ENCODE measurements at regions not wholly inside any gene's neighbourhood (a gene's known extent, or its start where the extent isn't known, plus 50 kb on each side); places are given as distances from the start of the nearest gene placed in this dataset.

- DNase-seq (ENCODE audit: low read depth in 1 of 2, low spot score in 1 of 2): no peak
- in situ Hi-C loops (cut with HindIII; ENCODE audit: low pct_unique_long_range_greater_than_20kb, low sequenced_read_pairs): no loop called here
- no peak for TF ChIP-seq JUND (IDR thresholded peaks at IDR 0.05; ENCODE audit: low read depth)
These were observed 84.5 kb upstream of the RGS4 start for GRCh38 chr1:162984699-162985098.

DNA sequence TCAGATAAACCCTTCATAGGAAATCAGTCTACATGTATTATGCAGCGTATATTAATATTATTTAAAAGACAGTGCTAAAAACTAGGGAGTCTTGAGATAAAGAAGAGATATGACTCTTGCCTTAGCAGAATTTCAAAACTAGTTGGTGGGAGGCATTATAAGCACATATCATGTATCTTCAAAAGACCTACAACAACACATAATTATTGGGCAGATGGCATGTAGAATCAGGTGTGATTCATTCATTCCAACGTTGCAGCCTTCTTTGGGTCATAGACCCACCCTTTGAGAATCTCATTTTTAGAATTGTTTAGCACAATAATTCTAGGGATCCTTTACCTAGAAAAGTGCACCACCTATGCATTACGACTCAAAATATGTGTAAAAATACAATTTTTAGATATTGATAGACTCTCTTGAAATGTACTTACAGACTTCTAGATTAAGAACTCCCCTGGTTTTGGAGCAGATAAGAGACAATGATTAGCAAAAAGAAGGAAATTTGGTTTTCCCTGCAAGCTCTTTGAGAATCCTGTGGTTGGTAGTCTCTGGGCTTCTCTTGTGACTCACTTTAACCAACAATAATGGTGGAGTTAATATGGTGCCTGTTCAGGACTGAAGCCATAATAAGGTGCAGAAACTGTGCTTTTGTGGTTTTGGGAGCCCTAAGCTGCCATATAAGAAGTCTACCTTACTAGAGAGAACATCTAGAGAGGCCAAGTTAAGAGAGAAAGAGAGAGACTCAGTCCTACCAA lies 85.3 kb upstream of the RGS4 start:
- in situ Hi-C loops (cut with HindIII; ENCODE audit: low pct_unique_long_range_greater_than_20kb, low sequenced_read_pairs): no loop called here
- DNase-seq (ENCODE audit: low read depth in 1 of 2, low spot score in 1 of 2): no peak
- no peak for TF ChIP-seq JUND (IDR thresholded peaks at IDR 0.05; ENCODE audit: low read depth)

GRCh38 chr1:162982364-162982763 lies 86.8 kb upstream of the RGS4 start:
- TF ChIP-seq JUND (IDR thresholded peaks at IDR 0.05; ENCODE audit: low read depth): no peak

GRCh38 chr1:162977944-162978568 lies 91.1 kb upstream of the RGS4 start:
- TF ChIP-seq JUND (IDR thresholded peaks at IDR 0.05; ENCODE audit: low read depth): no peak
- in situ Hi-C loops (cut with HindIII; ENCODE audit: low pct_unique_long_range_greater_than_20kb, low sequenced_read_pairs): no loop called here
- no peak for DNase-seq (ENCODE audit: low read depth in 1 of 2, low spot score in 1 of 2)

More at GRCh38 chr1:162982364-162982763, 86.8 kb upstream of the RGS4 start:
- in situ Hi-C loops (cut with HindIII; ENCODE audit: low pct_unique_long_range_greater_than_20kb, low sequenced_read_pairs): no loop called here
- no peak for DNase-seq (ENCODE audit: low read depth in 1 of 2, low spot score in 1 of 2)

DNA sequence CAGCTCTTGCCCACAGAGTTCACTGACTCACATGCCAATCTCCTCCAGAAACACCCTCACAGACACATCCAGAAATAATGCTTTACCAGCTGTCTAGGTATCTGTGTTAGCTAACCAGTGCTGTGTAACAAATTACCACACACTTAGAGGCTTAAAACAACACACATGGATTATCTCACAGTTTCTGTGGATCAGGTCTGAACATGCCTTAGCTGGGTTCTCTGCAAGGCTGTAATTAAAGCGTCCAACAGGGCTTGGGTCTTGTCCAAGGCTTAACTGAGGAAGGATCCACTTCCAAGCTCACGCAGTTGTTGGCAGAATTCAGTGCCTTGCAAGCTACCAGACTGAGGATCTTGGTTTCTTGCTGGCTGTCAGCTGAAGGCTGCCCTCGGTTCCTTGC lies 92.5 kb upstream of the RGS4 start:
- in situ Hi-C loops (cut with HindIII; ENCODE audit: low pct_unique_long_range_greater_than_20kb, low sequenced_read_pairs): no loop called here
- DNase-seq (ENCODE audit: low read depth in 1 of 2, low spot score in 1 of 2): no peak
- TF ChIP-seq JUND (IDR thresholded peaks at IDR 0.05; ENCODE audit: low read depth): no peak

DNA sequence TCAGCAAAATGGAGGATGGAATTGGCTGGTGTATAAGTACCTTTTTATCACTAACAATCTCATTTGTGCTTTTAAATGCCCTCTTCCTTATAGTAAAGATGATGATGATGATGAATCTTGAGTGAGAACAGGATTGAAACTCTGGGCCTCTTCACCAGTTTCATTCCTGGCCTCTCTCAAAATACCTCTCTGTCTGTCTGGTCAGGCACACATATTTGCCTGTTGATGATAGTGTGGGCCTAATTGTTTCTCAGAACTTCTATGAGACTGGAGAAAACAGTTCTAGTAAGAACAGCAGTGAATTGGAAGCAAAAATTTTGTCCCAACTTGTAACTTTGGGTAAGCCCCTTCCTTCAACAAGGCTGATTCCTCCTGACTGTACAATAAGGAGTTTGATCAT lies 94.4 kb upstream of the RGS4 start:
- no peak for TF ChIP-seq JUND (IDR thresholded peaks at IDR 0.05; ENCODE audit: low read depth)
- no peak for DNase-seq (ENCODE audit: low read depth in 1 of 2, low spot score in 1 of 2)
- in situ Hi-C loops (cut with HindIII; ENCODE audit: low pct_unique_long_range_greater_than_20kb, low sequenced_read_pairs): no loop called here

DNA sequence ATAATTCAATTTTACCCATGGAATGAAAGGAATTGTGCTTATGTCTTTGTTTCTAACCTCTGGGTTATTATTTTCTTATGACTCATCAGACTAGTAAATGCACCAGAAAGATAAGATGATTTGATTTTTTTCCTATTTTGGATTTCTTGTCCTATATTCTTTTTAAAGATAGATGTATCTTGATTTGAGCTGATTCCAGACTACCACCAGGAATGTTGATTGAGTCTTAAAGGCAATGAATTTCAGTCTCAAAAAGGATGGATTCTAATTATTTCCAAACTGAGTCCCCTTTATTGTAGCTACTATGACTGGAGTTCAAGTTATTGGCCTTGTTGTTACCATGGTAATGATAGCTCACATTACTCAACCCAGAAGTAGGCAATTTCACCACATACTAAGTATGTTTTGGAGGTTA lies 95.8 kb upstream of the RGS4 start:
- in situ Hi-C loops (cut with HindIII; ENCODE audit: low pct_unique_long_range_greater_than_20kb, low sequenced_read_pairs): no loop called here
- DNase-seq (ENCODE audit: low read depth in 1 of 2, low spot score in 1 of 2): no peak
- TF ChIP-seq JUND (IDR thresholded peaks at IDR 0.05; ENCODE audit: low read depth): no peak

DNA sequence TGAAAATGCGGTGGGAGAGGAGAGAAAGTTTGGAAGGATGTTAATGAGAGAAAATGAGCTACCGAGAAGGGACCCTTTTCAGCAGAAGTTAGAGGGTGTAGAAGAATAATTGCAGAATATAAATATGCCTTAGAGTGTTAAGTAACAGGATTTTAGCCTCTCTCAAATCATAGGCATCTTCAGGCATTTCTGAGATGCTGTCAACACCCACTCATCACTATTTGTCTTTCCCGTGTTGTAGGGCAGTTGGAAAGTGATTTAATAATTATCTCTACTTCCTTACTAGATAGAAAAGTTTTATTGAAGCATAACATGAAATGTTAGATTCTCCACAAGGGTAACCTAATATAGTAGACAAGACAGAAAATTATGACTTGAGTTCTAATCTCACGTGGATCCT lies 96.4 kb upstream of the RGS4 start:
- DNase-seq (ENCODE audit: low read depth in 1 of 2, low spot score in 1 of 2): no peak
- no peak for TF ChIP-seq JUND (IDR thresholded peaks at IDR 0.05; ENCODE audit: low read depth)
- in situ Hi-C loops (cut with HindIII; ENCODE audit: low pct_unique_long_range_greater_than_20kb, low sequenced_read_pairs): no loop called here

DNA sequence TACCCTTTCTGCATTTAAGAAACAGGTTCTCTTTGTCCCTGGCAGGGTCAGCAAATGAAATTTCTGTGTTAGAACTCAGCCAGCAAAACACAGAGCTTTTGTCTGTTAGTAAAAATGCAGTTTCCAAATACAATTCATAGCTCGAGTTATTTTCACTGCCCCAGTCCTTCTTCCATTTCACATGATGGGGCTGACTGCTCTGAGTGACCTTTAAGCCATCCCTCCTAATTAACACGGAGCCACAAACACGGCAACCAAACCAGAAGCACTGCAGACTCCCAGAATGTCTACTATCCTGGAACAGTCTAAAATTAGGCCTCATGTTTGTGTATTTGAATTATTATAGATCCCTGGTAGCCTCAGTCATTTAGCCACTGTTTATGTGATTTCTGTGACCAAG lies 99.1 kb upstream of the RGS4 start:
- in situ Hi-C loops (cut with HindIII; ENCODE audit: low pct_unique_long_range_greater_than_20kb, low sequenced_read_pairs): no loop called here
- no peak for TF ChIP-seq JUND (IDR thresholded peaks at IDR 0.05; ENCODE audit: low read depth)

GRCh38 chr1:162966613-162967012 lies 102.5 kb upstream of the RGS4 start:
- no peak for DNase-seq (ENCODE audit: low read depth in 1 of 2, low spot score in 1 of 2)
- in situ Hi-C loops (cut with HindIII; ENCODE audit: low pct_unique_long_range_greater_than_20kb, low sequenced_read_pairs): no loop called here
- TF ChIP-seq JUND (IDR thresholded peaks at IDR 0.05; ENCODE audit: low read depth): no peak

More for the DNA sequence above, 99.1 kb upstream of the RGS4 start:
- DNase-seq (ENCODE audit: low read depth in 1 of 2, low spot score in 1 of 2): no peak

DNA sequence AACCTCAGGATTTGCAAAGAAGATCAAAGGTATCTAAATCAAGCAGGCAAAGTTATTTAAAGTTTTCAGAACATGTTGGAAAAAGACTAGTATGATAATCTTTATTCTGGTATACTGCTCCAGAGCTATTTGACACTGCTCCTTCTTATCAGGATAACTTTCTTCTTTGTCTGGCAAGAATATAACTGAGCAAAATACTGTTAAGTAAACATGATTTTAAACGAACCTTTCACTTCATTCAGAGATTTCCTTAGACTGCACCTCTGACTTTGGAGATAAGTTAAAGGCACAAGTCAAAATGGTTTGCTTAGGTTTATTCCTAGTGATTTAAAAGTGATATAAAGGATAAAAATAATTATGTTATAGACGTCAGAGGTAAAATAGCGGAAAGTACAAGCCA lies 103.9 kb upstream of the CCDC190 start:
- in situ Hi-C loops (cut with HindIII; ENCODE audit: low pct_unique_long_range_greater_than_20kb, low sequenced_read_pairs): no loop called here
- DNase-seq (ENCODE audit: low read depth in 1 of 2, low spot score in 1 of 2): no peak
- TF ChIP-seq JUND (IDR thresholded peaks at IDR 0.05; ENCODE audit: low read depth): no peak

- no peak for DNase-seq (ENCODE audit: low read depth in 1 of 2, low spot score in 1 of 2)
- in situ Hi-C loops (cut with HindIII; ENCODE audit: low pct_unique_long_range_greater_than_20kb, low sequenced_read_pairs): no loop called here
- TF ChIP-seq JUND (IDR thresholded peaks at IDR 0.05; ENCODE audit: low read depth): no peak
These were observed 95.9 kb upstream of the CCDC190 start for GRCh38 chr1:162956922-162957321.

GRCh38 chr1:162954824-162955223 lies 93.8 kb upstream of the CCDC190 start:
- no peak for DNase-seq (ENCODE audit: low read depth in 1 of 2, low spot score in 1 of 2)
- in situ Hi-C loops (cut with HindIII; ENCODE audit: low pct_unique_long_range_greater_than_20kb, low sequenced_read_pairs): no loop called here

More at GRCh38 chr1:162954824-162955223, 93.8 kb upstream of the CCDC190 start:
- no peak for TF ChIP-seq JUND (IDR thresholded peaks at IDR 0.05; ENCODE audit: low read depth)
